HG03520 (cell line): ENCODE measurements at regions not wholly inside any gene's neighbourhood (a gene's known extent, or its start where the extent isn't known, plus 50 kb on each side); places are given as distances from the start of the nearest gene placed in this dataset.
"Not testable (repeated sequence)": the region's sequence is repeated elsewhere in the genome, so short reads cannot be mapped to it uniquely, and the experiment has no call there.

Source experiments
- ATAC-seq: cut with Tn5 transposase; IDR thresholded peaks from one replicate; pipeline ENCODE4 v1.9.1; 2021; ENCODE audit warnings: mild to moderate bottlenecking, moderate library complexity; ENCODE audit not compliant: unreplicated experiment

GRCh38 chr1:187996780-187997179 is 1168.0 kb downstream of the PLA2G4A start:
- ATAC-seq: no peak

DNA sequence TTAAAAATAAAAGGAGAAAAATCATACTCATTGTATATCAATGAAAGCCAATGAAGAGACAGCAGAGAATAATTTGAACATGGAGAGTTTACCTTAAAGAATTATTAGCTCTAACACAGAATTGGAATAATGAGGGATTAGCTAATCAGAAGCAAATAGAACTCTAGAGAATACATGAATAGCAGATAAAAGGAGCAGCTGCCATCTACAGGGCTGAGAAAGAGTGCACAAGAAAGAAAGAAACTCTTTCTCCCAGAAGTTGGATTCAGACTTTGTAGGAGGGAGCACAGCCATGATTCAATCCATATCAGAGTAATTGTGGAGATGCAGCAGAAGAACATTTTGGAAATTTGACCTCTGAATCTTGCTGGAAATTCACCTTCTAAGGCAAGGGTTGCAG is 1171.2 kb downstream of the PLA2G4A start:
- no peak for ATAC-seq

DNA sequence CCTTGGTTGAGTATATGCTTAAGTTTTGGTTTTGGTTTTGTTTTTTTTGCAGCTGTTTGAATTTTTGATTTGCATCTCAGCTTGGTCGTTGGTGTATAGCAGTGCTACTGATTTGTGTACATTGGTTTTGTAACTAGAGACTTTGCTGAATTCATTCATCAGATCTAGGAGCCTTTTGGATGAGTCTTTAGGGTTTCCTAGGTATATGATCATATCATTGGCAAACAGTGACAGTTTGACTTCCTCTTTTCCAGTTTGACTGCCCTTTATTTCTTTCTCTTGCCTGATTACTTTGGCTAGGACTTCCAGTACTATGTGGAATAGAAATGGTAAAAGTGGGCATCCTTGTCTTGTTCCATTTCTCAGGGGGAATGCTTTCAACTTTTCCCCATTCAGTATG is 1174.9 kb downstream of the PLA2G4A start:
- not testable (repeated sequence) for ATAC-seq

DNA sequence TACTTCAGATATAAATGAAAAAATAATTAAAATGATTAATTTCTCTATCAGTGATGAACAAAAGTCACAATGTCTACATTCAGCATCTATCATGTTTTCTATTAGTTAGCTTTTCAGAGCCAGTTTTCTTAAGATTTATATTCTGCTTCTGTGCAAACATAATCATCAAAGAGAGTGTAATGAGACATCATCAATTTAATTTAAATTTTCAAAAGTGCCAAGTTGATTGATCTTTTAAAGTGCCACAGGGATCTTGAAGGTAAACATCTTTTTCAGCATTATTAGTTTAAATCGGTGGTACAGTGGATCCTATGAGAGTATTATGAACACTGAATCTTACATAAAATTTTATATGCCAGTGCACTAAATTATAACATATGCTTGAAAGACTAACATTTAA is 1176.1 kb downstream of the PLA2G4A start:
- ATAC-seq: no peak

DNA sequence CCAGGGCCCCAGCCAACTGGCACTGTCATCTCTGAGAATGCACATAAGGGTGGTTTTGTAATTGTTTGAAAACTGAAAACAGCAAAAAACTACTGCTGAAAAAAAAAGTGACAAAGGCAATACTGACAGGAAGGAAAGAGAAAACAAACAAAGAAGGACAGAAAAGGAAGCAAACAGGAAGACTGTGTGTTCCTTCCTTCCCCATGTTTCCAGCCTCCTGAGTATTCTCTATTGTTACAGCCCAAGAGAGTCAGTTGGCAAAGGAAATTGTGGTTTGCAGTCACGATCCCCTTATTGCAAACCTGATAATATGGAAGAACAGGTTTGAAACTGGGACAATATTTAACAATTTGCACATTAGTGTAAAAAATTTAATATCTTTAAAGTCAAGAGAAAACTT is 1177.6 kb downstream of the PLA2G4A start:
- ATAC-seq: no peak

GRCh38 chr1:188013222-188013849 is 1184.6 kb downstream of the PLA2G4A start:
- not testable (repeated sequence) for ATAC-seq

GRCh38 chr1:188017921-188018320 is 1189.2 kb downstream of the PLA2G4A start:
- ATAC-seq: no peak

DNA sequence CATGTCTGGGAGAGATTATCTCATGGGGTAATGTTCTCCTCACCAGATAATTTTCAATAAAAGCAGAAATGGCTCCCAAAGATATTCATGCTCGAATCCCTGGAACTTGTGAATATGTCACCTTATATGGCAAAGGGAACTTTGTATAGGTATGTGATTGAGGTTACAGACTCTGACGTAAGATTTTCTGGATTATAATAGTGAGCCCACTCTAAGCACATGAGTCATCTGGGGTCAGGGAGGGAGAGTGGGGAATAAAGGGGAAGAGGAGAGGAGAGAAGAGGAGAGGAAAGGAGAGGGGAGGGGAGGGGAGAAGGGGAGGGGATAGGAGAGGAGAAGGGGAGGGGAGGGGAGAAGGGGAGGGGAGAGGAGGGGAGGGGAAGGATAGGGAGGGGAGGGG is 1193.9 kb downstream of the PLA2G4A start:
- ATAC-seq: no peak

DNA sequence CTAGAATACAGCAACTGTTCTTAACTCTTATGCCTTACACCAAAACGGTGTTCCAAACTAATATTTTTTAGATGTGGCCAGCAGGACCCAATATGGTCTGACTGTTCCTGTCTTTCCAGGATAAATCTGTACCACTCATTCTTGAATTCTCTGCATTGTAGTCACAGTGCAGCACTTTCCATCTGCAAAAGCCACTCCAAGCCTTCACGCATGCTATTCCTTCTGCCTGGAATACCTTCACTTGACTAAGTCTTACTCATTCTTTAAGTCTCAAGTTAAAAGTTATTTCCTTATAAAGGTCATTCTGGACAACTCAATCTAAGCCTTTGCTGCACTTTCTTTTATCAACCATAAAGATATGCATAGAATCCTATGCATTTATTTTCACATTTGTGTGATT is 1194.5 kb downstream of the PLA2G4A start:
- ATAC-seq: no peak

GRCh38 chr1:188027613-188028012 is 1198.9 kb downstream of the PLA2G4A start:
- peak; percentile 91 for ATAC-seq

- not testable (repeated sequence) for ATAC-seq
These were observed 1208.8 kb downstream of the PLA2G4A start for GRCh38 chr1:188037572-188037971.

DNA sequence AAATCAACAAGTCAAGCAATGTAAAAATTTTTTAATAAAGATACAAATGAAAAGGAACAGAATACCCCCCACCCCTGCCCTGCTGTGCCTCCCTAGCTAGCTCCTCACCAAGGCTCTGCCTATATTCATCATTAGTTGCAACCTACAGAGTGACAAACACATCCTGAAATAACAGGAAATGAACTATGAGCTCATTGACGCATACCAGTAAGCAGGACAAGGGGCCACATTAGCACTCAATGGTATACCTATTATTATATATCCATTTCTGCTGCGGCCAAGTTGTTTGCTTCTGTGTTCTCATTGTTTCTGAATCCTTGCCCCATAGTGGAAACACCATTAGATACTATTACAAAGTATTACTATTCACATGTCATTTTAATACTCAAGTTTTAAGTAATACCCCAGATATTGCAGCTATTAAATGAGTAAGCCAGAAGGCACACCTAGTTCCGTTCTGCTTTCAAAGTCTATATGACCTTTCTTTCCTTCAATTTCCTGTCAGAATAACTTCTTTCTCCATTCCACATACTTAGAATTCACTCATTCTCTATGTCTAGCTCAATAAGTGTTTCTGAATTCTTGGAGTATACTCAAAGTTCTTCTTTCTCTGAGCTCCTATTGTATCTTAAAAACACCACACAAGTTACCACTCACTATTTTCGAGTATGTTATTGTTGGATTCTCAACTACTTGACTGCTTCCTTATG is 1214.9 kb downstream of the PLA2G4A start:
- no peak for ATAC-seq

GRCh38 chr1:188050250-188050649 is 1221.5 kb downstream of the PLA2G4A start:
- ATAC-seq: no peak

DNA sequence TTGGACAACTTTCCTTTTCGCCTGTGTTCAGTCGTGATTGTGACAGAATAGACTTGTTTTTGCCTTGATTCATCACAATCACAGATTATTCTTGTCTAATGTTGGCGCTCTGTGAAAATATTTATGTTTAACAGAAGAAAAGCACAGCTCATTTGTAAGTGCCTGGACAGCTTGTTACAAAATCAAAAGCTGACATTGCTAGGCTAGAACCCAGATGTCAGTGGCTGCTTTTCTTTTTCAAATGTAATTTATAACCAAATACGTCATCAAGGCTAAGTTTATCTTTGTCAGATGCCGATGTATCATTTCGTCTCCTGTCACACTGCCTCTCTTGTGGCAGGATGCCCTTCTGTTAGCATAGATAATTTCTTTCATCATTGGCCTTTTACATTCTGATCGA is 1227.3 kb downstream of the PLA2G4A start:
- ATAC-seq: no peak

- ATAC-seq: no peak
These were observed 1230.1 kb downstream of the PLA2G4A start for GRCh38 chr1:188058801-188059200.

GRCh38 chr1:188061881-188062280 is 1233.1 kb downstream of the PLA2G4A start:
- no peak for ATAC-seq

DNA sequence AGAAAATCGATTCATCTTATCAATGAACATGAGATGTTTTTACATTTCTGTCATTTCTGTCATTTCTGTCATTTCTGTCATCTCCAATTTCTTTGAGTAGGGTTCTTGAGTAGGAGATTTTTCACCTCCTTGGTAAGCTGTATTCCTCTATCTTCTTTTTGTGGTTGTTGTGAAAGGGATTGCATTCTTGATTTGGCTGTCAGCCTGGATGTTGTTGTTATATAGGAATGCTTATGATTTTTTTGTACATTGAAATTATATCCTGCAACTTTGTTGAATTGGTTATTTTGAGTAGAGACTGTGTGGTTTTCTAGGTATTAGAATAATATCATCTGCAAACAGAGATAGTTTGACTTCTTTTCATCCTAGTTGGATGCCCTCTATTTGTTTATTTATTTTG is 1233.7 kb downstream of the PLA2G4A start:
- no peak for ATAC-seq

GRCh38 chr1:188065917-188066316 is 1237.2 kb downstream of the PLA2G4A start:
- ATAC-seq: no peak

DNA sequence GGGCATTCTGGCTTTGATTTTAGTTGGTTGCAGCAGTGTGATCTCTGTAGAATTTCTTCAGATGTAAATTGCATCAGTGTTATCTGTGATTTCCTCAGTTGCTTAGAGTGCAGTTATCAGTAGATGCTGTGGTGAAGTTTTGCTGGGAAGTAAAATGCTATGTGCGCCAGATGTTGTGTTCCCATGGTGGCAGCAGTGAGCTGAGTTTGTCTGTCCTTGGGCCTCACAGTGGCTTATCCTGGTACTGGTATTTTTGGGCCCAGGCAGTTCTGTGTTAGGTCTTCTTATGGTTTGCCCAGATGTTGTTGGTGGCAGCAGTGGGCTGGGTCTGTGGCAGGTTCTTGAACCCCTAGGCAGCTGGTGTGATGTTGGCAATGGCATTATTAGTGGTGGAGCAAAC is 1242.1 kb downstream of the PLA2G4A start:
- no peak for ATAC-seq

GRCh38 chr1:188089015-188089414 is 1260.3 kb downstream of the PLA2G4A start:
- no peak for ATAC-seq

- ATAC-seq: no peak
These were observed 1260.7 kb downstream of the PLA2G4A start for GRCh38 chr1:188089461-188089860.

GRCh38 chr1:188096521-188096920 is 1267.8 kb downstream of the PLA2G4A start:
- ATAC-seq: no peak

DNA sequence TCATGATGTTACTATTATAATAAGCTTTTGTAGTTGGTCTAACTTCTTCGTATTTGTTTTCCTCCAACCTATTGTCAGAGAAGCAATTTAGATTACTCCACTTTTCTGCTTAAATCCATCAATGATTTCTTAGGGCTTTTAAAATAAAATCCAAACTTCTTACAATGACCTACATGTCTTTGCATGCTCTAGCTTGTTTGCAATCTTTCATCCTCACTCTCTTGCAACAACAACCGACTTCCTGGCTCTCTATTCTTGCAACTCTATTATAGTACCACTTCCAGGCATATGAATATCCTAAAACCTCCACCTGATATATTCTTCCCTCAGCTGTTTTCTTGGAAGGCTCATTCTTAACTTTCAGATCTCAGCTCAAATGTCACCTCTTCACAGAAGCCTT is 1288.7 kb downstream of the PLA2G4A start:
- ATAC-seq: no peak
